NCI-H2196 treated with DMSO at 0.1 percent for 48 hours (cell line): ENCODE measurements at regions not wholly inside any gene's neighbourhood (a gene's known extent, or its start where the extent isn't known, plus 50 kb on each side); places are given as distances from the start of the nearest gene placed in this dataset.
"Not testable (repeated sequence)": the region's sequence is repeated elsewhere in the genome, so short reads cannot be mapped to it uniquely, and the experiment has no call there.

Source experiments
- DNase-seq: peaks from one replicate; lab custom pipeline; 2025; ENCODE audit not compliant: unreplicated experiment; lab: John Stamatoyannopoulos, UW

DNA sequence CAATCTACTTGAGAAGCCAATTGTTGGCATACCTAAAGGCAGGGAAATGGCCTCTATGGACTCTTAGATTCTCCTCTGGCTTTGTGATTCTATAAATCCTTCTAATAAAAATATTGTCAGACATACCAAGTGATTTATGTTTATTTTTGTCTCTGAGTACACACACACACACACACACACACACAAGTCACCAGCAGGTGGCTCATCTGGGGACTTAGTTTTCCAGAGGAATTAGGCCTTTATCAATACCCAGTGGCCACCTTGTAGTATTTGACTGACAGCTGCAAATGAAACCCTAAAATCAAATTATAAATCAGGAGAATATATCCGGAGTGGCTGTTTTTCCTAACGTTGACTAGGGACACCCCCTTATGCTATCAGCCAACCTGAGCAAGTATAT lies 258.5 kb downstream of the BRINP2 start:
- no peak for DNase-seq

DNA sequence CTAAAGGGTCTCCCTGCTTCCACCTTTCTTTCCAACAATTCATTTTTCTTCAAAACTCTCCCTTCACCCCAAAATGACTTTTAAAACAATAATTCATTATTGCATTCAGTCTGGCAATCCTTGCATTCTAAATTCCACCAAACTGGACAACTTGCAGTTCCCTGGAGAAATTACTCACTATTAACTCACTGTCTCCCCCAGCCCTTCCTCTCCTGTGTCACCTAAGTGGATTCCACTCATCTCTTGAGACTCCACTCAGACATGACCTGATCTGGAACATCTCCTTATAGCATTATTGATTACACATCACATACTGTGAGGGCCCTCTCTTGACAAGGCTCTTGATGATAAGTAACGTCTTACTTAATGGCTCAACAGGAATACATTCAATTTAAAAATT lies 257.1 kb downstream of the BRINP2 start:
- DNase-seq, result no peak

DNA sequence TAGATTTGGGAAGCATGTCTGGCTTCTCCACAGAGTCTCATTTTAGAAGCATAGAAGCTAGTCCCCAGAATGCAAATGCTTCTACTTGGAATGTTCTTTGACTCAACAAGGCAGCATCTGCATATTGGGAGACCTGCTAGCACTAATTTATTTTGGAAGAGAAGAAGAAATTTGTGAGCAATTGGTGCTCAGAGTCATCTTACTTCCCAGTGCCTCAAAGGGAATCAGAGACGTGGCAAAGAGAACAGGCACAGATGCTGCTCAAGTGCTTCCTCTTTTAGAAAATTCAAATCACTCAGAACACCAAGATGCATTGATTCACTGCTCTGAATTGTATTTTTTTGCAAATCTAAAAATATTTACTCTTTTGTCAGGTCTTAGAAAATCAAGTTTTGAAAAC lies 255.7 kb downstream of the BRINP2 start:
- no peak for DNase-seq

DNA sequence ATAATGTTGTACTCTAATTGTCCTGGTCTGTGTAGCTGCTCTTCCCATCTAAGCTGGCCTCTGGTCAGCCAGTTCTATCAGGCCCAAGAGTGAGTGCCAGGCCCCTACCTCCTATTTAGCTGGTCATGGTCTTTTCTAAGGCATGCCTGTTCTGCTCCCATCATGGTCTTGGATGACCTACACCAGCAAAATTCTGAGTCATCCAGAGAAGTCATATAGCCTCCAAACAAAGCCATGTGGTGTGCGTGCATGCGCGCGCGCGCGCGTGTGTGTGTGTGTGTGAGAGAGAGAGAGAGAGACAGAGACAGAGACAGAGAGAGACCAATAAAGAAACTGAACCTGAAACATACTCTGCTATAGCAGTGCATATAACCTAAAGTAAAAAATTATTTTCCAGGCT lies 254.4 kb downstream of the BRINP2 start:
- DNase-seq, result no peak

DNA sequence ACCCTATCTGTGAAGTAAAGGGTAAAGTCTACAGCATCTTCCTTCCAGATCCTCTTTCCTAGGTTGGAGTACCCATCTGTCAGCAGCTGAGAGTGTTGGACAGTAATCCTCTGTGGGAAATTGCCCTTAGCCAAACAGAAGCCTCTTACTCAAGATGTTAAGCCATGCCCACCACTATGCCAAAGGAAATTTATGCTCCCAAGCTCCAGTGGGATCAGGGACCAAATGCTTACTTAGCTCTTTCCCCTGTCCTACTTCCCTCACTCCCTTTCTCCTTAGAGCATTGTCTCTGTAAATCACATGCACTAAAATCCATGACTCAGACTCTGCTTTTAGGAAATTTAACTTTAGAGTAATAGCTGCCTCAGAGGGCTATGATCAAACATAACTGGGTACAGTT lies 254.0 kb downstream of the BRINP2 start:
- DNase-seq, result no peak

DNA sequence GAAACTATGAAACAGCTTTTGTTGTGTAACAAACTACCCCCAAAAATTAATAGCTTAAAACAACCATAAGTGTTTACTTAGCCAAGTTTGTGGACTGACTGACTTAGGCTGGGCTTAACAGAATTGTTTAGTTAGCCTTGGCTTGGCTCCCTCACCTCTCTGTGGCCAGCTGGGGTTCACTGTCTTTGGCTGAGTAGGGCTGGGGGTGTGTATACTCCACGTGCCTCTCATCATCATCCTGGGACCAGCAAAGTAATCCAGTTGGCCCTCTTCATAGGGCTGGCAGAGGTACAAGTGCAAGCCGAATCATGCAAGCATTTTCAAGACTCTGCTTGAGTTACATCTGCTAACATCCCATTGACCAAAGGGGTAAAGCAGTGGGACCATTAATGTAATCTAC lies 252.3 kb downstream of the BRINP2 start:
- no peak for DNase-seq

DNA sequence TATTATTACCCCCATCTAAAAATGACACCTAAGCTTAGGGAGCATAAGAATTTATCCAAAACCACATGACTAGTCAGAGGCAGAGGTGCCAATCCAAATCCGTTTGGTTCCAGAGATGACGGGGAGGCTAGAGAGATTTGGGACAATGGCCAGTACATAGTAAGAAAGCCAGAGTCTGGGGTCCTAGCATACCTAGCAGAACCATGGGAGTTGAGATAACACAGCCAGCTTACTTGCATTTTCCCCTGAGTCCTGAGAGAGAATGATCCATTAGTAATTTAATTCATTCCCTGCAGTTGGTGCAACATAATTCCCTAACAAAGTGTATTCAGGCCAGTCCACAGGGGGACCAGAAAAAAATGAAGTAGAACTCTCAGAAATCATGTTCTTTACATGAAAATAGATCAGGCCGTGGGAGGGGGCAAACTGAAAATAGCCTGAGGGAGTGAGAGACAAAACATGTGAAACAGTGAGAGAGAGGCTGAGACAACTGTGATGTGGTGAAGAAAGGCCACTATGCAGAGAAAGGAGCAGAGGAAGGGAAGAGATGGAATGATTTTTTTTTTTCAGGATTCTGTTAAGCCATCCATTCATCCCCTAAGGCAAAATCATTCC lies 243.3 kb downstream of the BRINP2 start:
- no peak for DNase-seq

DNA sequence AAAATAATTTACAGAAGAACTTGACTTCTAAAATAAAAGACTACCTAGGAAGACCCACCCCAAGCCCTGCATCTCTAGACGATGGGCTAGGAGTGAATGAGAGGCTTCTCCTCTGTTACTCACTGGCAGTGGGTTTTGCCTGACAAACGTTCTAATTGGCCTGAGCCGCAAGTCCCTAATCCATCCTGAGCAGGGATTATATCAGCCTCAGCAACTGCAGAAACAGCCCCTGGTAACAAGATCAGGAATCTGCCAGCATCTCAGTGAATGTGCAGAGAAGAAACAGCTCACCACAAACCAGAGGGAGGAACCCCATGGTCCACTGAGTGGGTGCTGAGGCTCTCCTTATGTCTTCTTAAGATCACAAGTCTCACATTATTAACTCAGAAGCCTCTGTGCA lies 240.6 kb downstream of the BRINP2 start:
- no peak for DNase-seq

DNA sequence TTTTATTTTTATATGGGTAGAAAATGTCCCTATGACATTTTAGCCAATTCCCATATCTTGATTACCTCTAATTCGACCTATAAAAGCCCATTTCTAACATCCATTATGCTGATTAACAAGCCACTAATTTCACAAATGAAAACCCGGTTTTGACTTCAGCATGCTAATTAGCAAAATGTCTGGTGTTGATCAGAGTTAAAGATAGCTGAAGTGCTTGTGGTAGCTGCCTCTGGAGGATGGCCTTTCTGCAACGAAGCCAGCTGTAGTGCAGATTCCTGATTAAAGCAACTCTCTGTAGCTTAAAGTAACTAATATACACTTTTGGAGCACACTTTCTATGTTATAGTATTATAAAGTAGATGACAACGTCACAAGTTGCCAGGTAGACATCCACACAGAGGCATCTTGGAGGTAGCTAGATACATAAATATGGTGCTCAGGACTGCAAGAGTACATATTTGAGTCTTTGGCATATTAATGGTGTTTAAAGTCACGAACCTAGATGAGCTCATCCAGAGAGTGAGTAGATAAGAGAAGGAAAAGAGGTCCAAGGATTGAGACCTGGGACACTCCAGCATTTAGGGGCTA lies 239.5 kb downstream of the BRINP2 start:
- DNase-seq, result no peak

DNA sequence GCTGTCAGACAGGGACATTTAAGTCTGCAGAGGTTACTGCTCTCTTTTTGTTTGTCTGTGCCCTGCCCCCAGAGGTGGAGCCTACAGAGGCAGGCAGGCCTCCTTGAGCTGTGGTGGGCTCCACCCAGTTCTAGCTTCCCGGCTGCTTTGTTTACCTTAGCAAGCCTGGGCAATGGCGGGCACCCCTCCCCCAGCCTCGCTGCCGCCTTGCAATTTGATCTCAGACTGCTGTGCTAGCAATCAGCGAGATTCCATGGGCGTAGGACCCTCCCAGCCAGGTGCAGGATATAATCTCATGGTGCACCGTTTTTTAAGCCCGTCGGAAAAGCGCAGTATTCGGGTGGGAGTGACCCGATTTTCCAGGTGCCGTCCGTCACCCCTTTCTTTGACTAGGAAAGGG lies 235.6 kb downstream of the BRINP2 start:
- DNase-seq, result not testable (repeated sequence)

DNA sequence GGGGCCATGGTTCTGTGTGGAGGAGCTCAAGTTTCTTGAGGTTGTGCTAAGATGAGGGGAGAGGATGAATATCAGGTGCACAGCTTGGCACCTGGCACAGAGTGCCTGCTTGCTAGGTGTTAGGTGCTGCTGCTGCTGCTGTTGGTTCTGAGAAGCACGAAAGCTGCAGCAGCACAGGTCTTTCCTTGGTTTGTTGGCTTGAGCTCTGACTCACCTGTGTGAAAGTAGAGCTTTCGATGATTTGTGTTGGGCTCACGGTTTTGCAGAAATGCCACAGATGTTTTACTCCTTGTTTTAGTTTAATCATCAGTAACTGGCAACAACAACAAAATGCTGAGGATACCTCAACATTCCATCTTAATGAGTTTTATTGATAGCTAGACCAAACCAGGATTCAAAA lies 221.6 kb downstream of the BRINP2 start:
- no peak for DNase-seq

DNA sequence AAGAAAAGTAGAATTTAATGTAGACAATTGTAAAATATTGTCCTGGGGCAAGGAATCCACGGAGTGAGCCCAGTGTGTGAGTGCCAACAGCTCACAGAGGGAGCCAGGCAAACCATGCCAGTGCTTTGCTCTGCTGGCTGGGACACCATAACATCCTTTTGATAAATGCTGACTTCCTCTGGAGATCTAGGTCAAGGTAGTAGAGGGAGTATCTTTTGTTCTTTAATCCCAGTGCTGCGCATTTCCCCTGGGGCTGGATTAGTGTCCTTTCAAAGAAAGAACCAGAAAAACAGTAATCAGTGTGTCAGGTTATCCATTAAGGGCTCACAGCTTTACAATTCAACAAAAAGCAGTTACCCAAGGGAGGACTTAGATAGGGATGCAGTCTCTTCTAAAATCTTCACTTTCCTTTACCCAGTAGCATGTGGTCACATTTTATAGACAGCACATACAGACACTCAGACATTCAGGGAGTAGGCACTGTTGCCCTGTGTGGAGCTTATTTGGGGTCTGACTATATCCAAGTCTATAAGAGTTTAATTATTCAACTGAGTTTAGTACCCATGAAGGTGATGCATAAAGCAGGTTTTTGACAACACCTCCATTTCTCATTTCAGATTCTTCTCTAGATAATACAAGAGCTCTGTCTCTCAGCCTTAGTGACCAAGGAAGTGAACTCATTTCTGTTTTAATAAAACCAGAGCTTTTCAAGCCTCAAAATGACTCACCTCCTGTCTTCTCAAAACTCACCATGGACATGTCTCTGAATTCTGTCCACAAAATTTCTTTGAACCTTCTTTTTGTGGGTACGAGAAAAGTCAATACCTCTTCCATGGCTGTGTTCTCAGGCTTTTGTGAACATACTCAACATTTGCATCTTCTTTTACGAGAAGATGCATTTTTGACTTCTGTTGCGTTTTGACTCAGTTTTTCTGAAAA lies 215.3 kb downstream of the BRINP2 start:
- DNase-seq, result no peak

DNA sequence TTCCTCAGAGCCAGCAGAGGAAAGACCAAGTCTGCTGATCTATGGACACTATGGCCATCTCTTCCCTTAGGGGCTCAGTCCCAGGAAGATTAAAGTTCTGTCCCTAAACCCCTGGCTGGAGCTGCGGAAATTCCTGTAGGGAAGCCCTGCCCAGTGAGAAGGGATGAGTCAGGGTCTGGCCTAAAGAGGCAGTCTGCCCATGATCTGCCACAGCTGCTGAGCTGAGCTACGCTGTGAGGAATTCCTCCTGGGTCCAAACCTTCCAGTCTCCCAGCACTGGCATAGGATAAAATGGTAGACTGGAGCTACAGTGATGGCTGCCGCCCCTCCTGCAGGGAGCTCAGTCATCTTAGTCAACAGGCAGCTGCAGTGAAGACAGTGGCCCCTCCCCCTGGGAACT lies 213.7 kb downstream of the BRINP2 start:
- no peak for DNase-seq

DNA sequence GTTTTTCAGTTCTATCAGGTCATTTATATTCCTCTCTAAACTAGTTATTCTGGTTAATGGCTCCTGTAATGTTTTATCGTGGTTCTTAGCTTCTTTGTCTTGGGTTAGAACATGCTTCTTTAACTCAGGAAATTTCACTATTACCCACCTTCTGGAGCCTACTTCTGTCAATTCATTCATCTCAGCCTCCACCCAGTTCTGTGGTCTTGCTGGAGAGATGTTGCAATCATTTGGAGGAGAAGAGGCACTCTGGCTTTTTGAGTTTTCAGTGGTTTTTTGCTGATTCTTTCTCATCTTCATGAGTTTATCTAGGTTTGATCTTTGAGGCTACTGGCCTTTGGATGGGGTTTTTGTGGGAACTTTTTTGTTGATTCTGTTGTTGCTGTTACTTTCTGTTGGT lies 213.0 kb downstream of the BRINP2 start:
- no peak for DNase-seq

DNA sequence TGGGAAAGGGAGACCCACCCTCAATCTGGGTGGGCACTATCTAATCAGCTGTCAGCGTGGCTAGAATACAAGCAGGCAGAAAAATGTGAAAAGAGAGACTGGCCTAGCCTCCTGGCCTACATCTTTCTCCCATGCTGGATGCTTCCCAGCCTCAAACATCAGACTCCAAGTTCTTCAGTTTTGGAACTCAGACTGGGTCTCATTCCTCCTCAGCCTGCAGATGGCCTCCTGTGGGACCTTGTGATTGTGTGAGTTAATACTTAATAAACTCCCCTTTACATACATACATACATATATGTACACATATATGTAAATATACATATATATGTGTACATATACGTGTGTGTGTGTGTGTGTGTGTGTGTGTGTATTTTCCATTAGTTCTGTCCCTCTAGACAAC lies 207.1 kb downstream of the BRINP2 start:
- DNase-seq, result no peak

DNA sequence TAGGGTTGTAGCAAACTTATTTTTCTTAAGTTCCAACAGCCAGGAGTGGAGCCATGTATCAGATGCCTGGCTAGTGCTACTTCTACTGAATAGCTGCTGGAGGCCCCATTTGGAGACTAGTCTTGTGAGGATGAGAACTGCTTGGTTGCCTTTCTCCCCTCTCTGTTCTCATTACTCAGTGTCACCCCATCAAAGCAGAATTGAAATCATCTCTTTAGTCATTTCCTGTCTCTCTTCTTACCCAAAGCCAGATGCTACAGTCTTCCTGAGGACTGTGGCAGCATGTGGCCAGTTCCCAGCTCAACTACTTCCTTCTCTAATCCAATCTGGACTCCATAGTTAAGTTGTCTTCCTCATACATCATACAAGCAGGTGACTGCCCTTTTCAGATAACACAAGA lies 197.5 kb downstream of the BRINP2 start:
- no peak for DNase-seq

DNA sequence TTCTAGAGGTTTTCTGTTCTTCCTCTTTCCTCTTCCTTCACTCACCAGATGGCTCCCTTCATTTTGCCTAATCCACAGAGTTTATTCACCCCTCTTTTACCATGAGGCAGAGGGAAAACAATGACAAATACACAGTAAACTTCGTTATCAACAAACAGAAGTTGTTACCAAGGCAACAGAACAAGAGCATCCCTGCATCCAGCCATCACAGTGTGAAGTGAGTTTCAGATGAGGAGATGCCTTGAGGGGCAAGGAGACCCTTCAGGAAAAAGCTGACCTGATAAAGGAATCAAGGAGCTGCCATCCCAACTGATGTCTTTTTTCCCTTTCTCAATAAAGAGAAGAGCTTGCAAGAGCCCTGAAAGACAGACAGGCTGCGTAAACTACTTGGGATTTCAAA lies 195.3 kb downstream of the BRINP2 start:
- no peak for DNase-seq

DNA sequence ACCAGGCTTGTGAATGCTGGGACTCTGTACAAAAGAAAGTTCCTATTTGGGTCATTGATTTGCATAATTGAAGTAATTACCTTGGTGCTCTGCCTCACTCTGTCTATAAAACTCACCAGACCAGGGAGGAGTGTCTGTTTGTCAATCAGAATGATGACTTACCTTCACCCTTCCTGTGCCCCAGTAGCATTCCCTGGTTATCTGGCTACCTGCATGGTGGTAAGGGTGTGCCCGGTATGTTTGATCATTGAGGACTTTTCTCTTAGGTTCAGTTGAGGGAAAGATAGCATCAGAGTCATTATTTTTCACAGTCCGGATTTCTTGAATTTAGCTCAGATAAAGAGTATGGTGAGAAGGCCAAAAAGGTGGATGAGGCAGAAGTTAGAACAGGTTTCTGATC lies 190.0 kb downstream of the BRINP2 start:
- no peak for DNase-seq

DNA sequence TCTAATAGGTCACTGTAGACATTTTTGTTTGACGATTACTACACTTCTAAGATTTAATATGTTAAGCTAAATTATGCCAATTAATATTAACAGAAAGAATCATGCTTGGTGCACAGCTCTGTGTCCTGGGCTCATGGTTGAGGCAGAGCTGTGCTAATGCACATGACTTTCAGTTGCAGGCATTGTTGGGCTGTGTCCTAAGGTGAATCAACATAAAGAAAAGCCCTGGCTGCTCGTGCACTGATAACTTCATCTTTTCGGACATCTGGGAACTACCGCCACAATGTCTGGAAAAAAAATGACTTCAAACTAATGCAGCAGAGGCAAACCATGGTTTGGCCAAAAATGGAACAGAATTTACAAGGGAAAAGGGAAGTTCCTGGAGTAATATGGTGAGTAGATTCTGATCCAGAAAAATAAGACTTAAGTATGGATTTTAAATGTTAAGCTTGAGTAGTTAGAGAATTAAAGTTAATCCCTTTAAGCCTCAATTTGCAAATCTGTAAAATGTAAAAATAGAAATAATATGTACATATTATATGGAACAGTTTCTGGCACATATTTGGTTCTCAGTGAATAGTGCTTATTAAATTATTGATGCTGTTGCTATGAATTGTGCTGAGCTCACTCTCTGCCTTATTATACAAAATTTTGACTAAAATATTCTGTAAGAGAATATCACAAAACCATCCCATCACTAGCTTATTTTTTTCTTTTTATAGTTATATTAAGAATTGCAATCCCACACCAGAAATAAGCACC lies 186.1 kb downstream of the BRINP2 start:
- no peak for DNase-seq

DNA sequence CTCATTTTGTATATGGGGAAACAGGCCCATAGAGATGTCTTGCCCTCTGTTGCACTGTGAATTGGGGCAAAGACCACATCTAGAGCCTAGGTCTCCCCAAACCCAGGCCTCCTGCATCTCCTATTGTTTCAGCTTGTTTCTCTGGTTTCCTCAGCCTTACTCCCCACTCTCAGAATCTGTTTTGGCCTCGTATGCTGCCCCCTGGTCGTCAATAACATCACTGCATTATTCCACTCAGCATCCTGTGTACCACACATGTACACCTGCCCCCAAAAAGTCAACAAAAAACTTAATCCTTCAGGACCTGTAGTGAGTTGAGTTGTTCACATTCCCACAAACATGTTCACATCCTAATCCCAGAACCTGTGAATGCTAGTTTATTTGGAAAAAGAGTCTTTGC lies 184.8 kb downstream of the BRINP2 start:
- DNase-seq, result no peak

DNA sequence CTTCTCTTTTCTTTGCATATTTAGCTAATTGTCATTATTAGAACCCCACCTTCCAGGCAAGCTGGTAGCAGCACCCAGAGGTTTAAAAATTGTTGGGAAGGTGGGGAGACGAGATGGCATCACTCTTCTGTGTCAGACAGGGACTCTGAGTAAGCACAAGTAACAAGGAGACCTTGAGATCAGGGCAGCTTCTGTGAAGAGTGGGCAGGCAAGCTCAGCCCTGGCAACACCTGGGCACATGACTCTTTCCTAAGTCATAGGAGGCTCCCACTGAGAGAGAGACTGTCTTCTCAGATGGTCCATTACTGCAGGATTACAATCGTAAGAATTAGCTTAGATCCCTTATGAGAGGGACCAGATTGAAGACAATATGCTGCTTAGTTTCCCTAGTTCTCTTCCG lies 183.5 kb downstream of the BRINP2 start:
- DNase-seq, result no peak
